H1 (cell line): ENCODE measurements at regions not wholly inside any gene's neighbourhood (a gene's known extent, or its start where the extent isn't known, plus 50 kb on each side); places are given as distances from the start of the nearest gene placed in this dataset.

Experiments used
- CTCF ChIA-PET: fragments of 300-600 bp; sonication (Branson Sonifier 250); formaldehyde crosslinking; loops from one replicate; lab custom pipeline; 2021; ENCODE audit not compliant: partially characterized antibody; lab: Charles Lee
- POLR2A ChIA-PET: fragments of 300-600 bp; sonication (Branson Sonifier 250); formaldehyde crosslinking; loops from one replicate; lab custom pipeline; 2021; ENCODE audit warnings: inconsistent platforms; ENCODE audit not compliant: partially characterized antibody; lab: Charles Lee
- DNase-seq, 2 experiments: peaks; one replicate each; pipeline versions ENCODE4 v3.0.0 to v3.0.0-alpha.2; 2010 to 2022; ENCODE audit warnings: low spot score in 2 of 2, low read depth in 1 of 2, mixed read lengths in 1 of 2
- FAIRE-seq: peaks from 2 replicates; lab custom pipeline; 2011; peaks lifted over from hg19 to GRCh38; lab: Jason Lieb, UNC
- H2AFZ ChIP-seq: 2 replicates; pipeline ENCODE4 v1.8.1; 2012; ENCODE audit warnings: low read length, inconsistent platforms
- H2AK5ac ChIP-seq: 2 replicates; pipeline ENCODE4 v1.6.1; 2013; ENCODE audit warnings: low read depth, low read length
- H2BK120ac ChIP-seq: replicated peaks from 2 replicates; pipeline ENCODE3; 2013; ENCODE audit warnings: low read depth, low read length, inconsistent platforms
- H2BK12ac ChIP-seq: 2 replicates; pipeline ENCODE4 v1.6.1; 2013; ENCODE audit warnings: low read depth, low read length
- H2BK15ac ChIP-seq: 2 replicates; pipeline ENCODE4 v1.6.1; 2013; ENCODE audit warnings: low read length
- H2BK20ac ChIP-seq: 2 replicates; pipeline ENCODE4 v1.6.1; 2013; ENCODE audit warnings: low read length
- H2BK5ac ChIP-seq: 2 replicates; pipeline ENCODE4 v1.6.1; 2013; ENCODE audit warnings: low read depth, low read length
- H3K14ac ChIP-seq: 2 replicates; pipeline ENCODE4 v1.6.1; 2013; ENCODE audit warnings: inconsistent platforms; ENCODE audit not compliant: insufficient read length
- H3K18ac ChIP-seq: 2 replicates; pipeline ENCODE4 v1.6.1; 2013; ENCODE audit warnings: low read length; ENCODE audit errors: extremely low read depth
- H3K23ac ChIP-seq: 2 replicates; pipeline ENCODE4 v1.6.1; 2013; ENCODE audit warnings: inconsistent platforms; ENCODE audit not compliant: insufficient read length
- H3K23me2 ChIP-seq: 2 replicates; pipeline ENCODE4 v1.6.1; 2013; ENCODE audit warnings: low read depth, low read length
- H3K27ac ChIP-seq: 2 replicates; pipeline ENCODE4 v1.6.1; 2011; ENCODE audit warnings: low read depth, low read length, inconsistent platforms
- H3K27me3 ChIP-seq, 4 experiments: replicated peaks in 1 of 4; 1 replicate in 1 of 4; 2 replicates in 3 of 4; pipeline versions ENCODE4 v1.6.1 to v1.8.1; 2011 to 2013; ENCODE audit warnings: low read length in 3 of 4, mild to moderate bottlenecking in 3 of 4, inconsistent platforms in 2 of 4, mixed read lengths in 2 of 4, moderate library complexity in 1 of 4; ENCODE audit not compliant: control insufficient read depth in 3 of 4, insufficient read depth in 3 of 4; ENCODE audit errors: extremely low read depth in 1 of 4
- H3K36me3 ChIP-seq, 4 experiments: 2 replicates each; pipeline versions ENCODE4 v1.6.1 to v1.8.1; 2011 to 2013; ENCODE audit warnings: mild to moderate bottlenecking in 4 of 4, low read length in 3 of 4, moderate library complexity in 2 of 4, control low read depth in 1 of 4, inconsistent platforms in 1 of 4; ENCODE audit not compliant: insufficient read depth in 4 of 4, control insufficient read depth in 2 of 4
- H3K4ac ChIP-seq: replicated peaks from 2 replicates; pipeline ENCODE3; 2013; ENCODE audit warnings: low read length, low read depth, mixed read lengths, inconsistent platforms; ENCODE audit not compliant: insufficient read length
- H3K4me1 ChIP-seq, 4 experiments: replicated peaks in 1 of 4; 1 replicate in 1 of 4; 2 replicates in 3 of 4; pipeline versions ENCODE4 v1.6.1 to v1.8.1; 2011 to 2013; ENCODE audit warnings: low read length in 3 of 4, inconsistent platforms in 2 of 4, mixed read lengths in 1 of 4; ENCODE audit not compliant: insufficient read depth in 4 of 4, control insufficient read depth in 3 of 4
- H3K4me2 ChIP-seq, 2 experiments: 2 replicates each; pipeline versions ENCODE4 v1.6.1 to v1.8.1; 2011 to 2013; ENCODE audit warnings: low read depth in 2 of 2, low read length in 2 of 2, control low read depth in 1 of 2, inconsistent platforms in 1 of 2, mild to moderate bottlenecking in 1 of 2; ENCODE audit not compliant: insufficient read depth in 1 of 2
- H3K4me3 ChIP-seq, 4 experiments: fragments of 200-600, 300-600 bp in 1 of 4; sonication (generic), shearing (Covaris generic), sonication (Bioruptor Twin) in 1 of 4; 2 replicates each; pipeline versions ENCODE4 v1.5.1 to v1.8.1; 2011 to 2016; ENCODE audit warnings: low read length in 4 of 4, low read depth in 3 of 4, control low read depth in 2 of 4, inconsistent platforms in 2 of 4, mild to moderate bottlenecking in 2 of 4, mixed read lengths in 1 of 4, moderate library complexity in 1 of 4; ENCODE audit not compliant: insufficient read depth in 2 of 4; ENCODE audit errors: extremely low read depth in 1 of 4
- H3K56ac ChIP-seq: replicated peaks from 2 replicates; pipeline ENCODE3; 2013; ENCODE audit warnings: low read depth, mild to moderate bottlenecking, mixed read lengths, low read length, inconsistent platforms; ENCODE audit not compliant: insufficient read length
- H3K79me1 ChIP-seq: 2 replicates; pipeline ENCODE4 v1.6.1; 2013; ENCODE audit warnings: low read depth, low read length, control low read depth
- H3K79me2 ChIP-seq, 2 experiments: 2 replicates each; pipeline versions ENCODE4 v1.6.1 to v1.8.1; 2012 to 2013; ENCODE audit warnings: low read length in 2 of 2, mild to moderate bottlenecking in 2 of 2, inconsistent platforms in 1 of 2; ENCODE audit not compliant: insufficient read depth in 2 of 2, control insufficient read depth in 1 of 2
- H3K9ac ChIP-seq, 4 experiments: replicated peaks in 1 of 4; 1 replicate in 1 of 4; 2 replicates in 3 of 4; pipeline versions ENCODE4 v1.6.1 to v1.8.1; 2011 to 2013; ENCODE audit warnings: low read depth in 3 of 4, low read length in 3 of 4, control low read depth in 2 of 4, mild to moderate bottlenecking in 2 of 4, moderate library complexity in 2 of 4, inconsistent platforms in 1 of 4; ENCODE audit errors: extremely low read depth in 1 of 4
- H3K9me3 ChIP-seq, 2 experiments: 2 replicates each; pipeline versions ENCODE4 v1.6.1 to v1.8.1; 2012 to 2013; ENCODE audit warnings: mild to moderate bottlenecking in 2 of 2, moderate library complexity in 2 of 2, control low read depth in 1 of 2, inconsistent platforms in 1 of 2, low read depth in 1 of 2, low read length in 1 of 2, mixed read lengths in 1 of 2; ENCODE audit not compliant: insufficient read depth in 2 of 2
- H4K20me1 ChIP-seq, 2 experiments: replicated peaks in 1 of 2; 2 replicates each; pipeline versions ENCODE3 to v1.8.1; 2011 to 2013; ENCODE audit warnings: inconsistent platforms in 2 of 2, low read length in 2 of 2, mild to moderate bottlenecking in 1 of 2; ENCODE audit not compliant: insufficient read depth in 2 of 2, control insufficient read depth in 1 of 2
- H4K5ac ChIP-seq: 2 replicates; pipeline ENCODE4 v1.6.1; 2013; ENCODE audit warnings: low read length, low read depth, mixed read lengths, inconsistent platforms; ENCODE audit not compliant: insufficient read length
- H4K8ac ChIP-seq: 2 replicates; pipeline ENCODE4 v1.8.0; 2013; ENCODE audit warnings: mild to moderate bottlenecking, moderate library complexity, low read length, inconsistent platforms; ENCODE audit not compliant: insufficient read depth; ENCODE audit errors: extremely low read depth
- H4K91ac ChIP-seq: replicated peaks from 2 replicates; pipeline ENCODE3; 2013; ENCODE audit warnings: low read length, mixed read lengths, inconsistent platforms; ENCODE audit not compliant: insufficient read length
- RXRA ChIP-seq: IDR thresholded peaks from 2 replicates; pipeline ENCODE4 v1.6.1; 2011; ENCODE audit warnings: low read depth, mild to moderate bottlenecking, low read length, moderate library complexity; ENCODE audit not compliant: insufficient read depth
- SP2 ChIP-seq: IDR thresholded peaks from 2 replicates; pipeline ENCODE4 v1.6.1; 2012; ENCODE audit warnings: mild to moderate bottlenecking, low read length, inconsistent platforms
- WGBS, 2 experiments: shearing (Covaris generic) in 1 of 2; methylation state at CpG; one replicate each; pipeline versions ENCODE4 v1.1.6 to v1.1.7; 2013 to 2015; ENCODE audit warnings: low lambda C conversion rate in 2 of 2, mixed read lengths in 2 of 2, inconsistent platforms in 1 of 2, low coverage in 1 of 2, missing lambda C conversion rate in 1 of 2; ENCODE audit not compliant: insufficient replicate concordance in 2 of 2, insufficient coverage in 1 of 2, insufficient read length in 1 of 2; ENCODE audit errors: extremely low coverage in 1 of 2, missing lambda C conversion rate in 1 of 2; 5-methylcytosine and 5-hydroxymethylcytosine counted together

DNA sequence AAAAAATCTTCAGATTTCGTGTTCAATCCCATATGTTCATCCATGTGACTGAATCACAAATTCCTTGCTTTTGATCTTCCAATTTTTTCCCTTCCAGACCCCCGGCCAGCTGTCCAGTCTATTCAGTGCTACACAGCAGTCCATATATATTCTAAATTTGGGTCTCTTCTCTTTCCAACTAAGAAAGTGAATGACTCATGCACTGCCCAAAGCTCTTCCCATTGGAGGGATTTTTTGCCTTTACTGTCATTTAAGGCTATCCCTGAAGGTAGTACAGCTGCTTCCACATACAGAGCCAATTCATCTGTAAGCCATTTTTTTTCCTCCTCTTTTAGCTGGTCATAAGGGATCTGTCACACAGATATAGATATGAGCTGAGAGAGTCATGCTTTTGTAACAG, 478.3 kb downstream of the DMRT2 start:
- Histone ChIP-seq H3K23ac (no peak overlapping the region), H3K79me2 (no peaks in the 10 kb centered on the region), H3K14ac (no peak overlapping the region), H3K27me3 (no peaks in the 10 kb centered on the region), H3K56ac (no peak overlapping the region), H3K4me3 (no peak overlapping the region), H2AK5ac (no peak overlapping the region), H3K23me2 (no peaks in the 10 kb centered on the region), H3K9me3 (peaks cover 78 to 89% of the 10 kb centered on the region in 2 experiments), H3K4ac (no peak overlapping the region), H3K4me2 (no peak overlapping the region), H2AFZ (no peak overlapping the region), H2BK20ac (no peak overlapping the region), H3K36me3 (no peaks in the 10 kb centered on the region), H4K8ac (no peak overlapping the region), H3K9ac (no peak overlapping the region), H3K4me1 (no peaks in the 10 kb centered on the region), H2BK12ac (no peak overlapping the region), H2BK5ac (no peak overlapping the region), H2BK15ac (no peak overlapping the region), H4K20me1 (no peaks in the 10 kb centered on the region), H3K27ac (no peak overlapping the region), H4K91ac (no peak overlapping the region), H4K5ac (no peak overlapping the region), H3K79me1 (no peaks in the 10 kb centered on the region), H2BK120ac (no peak overlapping the region), H3K18ac (no peak overlapping the region)
- DNase-seq (no peak), FAIRE-seq (no peak)
- 42% methylated on average over 2 of the region's 2 CpGs; no CpG with 5 or more reads in 1 of the 2 experiments for whole genome bisulfite sequencing, 2 experiments
- ChIA-PET POLR2A (no interaction called here), CTCF (no interaction called here)
- TF ChIP-seq RXRA (no peak), SP2 (no peak)
